ENCODE measurements at regions not wholly inside any gene's neighbourhood (a gene's known extent, or its start where the extent isn't known, plus 50 kb on each side); places are given as distances from the start of the nearest gene placed in this dataset.

DNA sequence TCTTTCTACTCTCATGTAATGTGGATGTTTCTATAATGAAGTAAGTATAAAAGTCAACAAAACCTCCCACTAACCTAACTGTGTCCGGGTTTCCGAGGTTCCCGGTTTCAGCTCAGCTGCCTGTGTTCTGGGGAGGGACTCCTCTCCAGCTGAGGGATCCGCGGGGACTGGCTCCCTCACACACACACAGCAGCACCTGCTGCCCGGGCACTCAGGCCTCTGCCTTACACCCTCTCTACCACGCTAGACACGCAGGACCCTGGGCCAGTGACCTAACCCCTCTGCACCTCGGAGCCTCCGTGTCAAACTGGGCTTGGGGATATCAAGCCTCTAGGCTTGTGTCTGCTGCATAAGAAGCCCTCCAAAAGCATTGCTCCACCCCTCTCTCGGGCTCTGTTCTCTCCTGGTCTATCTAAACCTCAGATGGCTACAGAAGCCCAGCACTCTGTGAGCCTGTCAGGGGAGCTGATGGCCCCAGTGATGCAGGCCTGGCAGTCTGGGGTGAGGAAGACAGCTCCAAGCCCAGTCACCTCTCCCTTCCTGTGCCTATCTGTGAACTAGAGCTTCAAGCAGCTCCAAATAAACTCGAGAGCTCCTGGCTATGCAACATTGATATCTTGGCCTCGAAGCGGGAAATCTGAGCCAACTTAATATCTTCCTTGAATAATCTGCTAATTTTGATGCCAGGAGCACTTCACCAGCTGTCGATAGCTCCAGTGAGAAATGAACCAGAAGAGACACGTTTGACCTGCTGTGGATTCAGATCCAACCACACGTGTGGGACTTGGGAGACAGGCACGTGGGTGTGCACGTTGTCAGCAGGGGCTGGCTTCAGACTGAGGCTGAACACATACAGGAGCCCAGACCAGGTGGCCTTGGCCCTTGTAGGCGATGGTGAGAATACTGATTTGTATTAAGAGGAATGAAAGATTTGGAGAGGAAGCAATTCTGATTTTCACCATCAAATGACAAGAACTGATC, 232.7 kb upstream of the B3GAT1 start:
- Histone ChIP-seq H3K4me3 (no peak overlapping the region), H3K9me3 (replicated peaks; ENCODE audit: control insufficient read depth, insufficient read depth, low read depth, low read length) (no peaks in the 10 kb centered on the region), H3K36me3 (ENCODE audit: control insufficient read depth, insufficient read depth, low read length) (no peaks in the 10 kb centered on the region), H2AFZ (ENCODE audit: low read depth, low read length) (no peak overlapping the region), H3K4me2 (ENCODE audit: insufficient read depth, low read length) (no peak overlapping the region), H4K20me1 (replicated peaks; ENCODE audit: control insufficient read depth, insufficient read depth, low read length) (0 out of 2 replicates have a peak, but pooled peaks cover 12% of the 10 kb centered on the region), H3K27me3 (ENCODE audit: control insufficient read depth in 2 of 2, insufficient read depth in 2 of 2, low read length in 2 of 2) (peaks cover 0 to 54% of the 10 kb centered on the region in 2 experiments; a peak in 4 of 5 replicates), H3K4me1 (replicated peaks in 1 of 2; ENCODE audit: control insufficient read depth in 2 of 2, insufficient read depth in 2 of 2, low read length in 2 of 2) (no peaks in the 10 kb centered on the region), H3K27ac (ENCODE audit: extremely low read depth, low read depth, low read length) (no peak overlapping the region), H3K9ac (ENCODE audit: insufficient read depth in 1 of 2, low read depth in 2 of 2, low read length in 2 of 2) (no peak overlapping the region), H3K79me2 (ENCODE audit: control insufficient read depth, insufficient read depth, low read length) (no peaks in the 10 kb centered on the region), H3K9me1 (ENCODE audit: control insufficient read depth, insufficient read depth, low read length) (no peaks in the 10 kb centered on the region)
- no peak for ATAC-seq
- TF ChIP-seq TEAD4 (IDR thresholded peaks at IDR 0.05; ENCODE audit: low read length) (no peak), TEAD4 (CRISPR knock-in tag; IDR thresholded peaks at IDR 0.05; ENCODE audit: borderline replicate concordance) (no peak), ZC3H11A (IDR thresholded peaks at IDR 0.05; ENCODE audit: low read depth, low read length) (no peak), RCOR1 (IDR thresholded peaks at IDR 0.05; ENCODE audit: borderline replicate concordance in 1 of 2, low read depth in 2 of 2, low read length in 2 of 2) (no peak), CHD1 (IDR thresholded peaks at IDR 0.05; ENCODE audit: low read length) (no peak), MAFF (IDR thresholded peaks at IDR 0.05; ENCODE audit: low read length) (no peak), IRF2 (CRISPR knock-in tag; IDR thresholded peaks at IDR 0.05) (no peak), PHF8 (IDR thresholded peaks at IDR 0.05; ENCODE audit: borderline replicate concordance, low read length) (no peak), FOXA3 (CRISPR knock-in tag; conservative IDR thresholded peaks at IDR 0.05 in 1 of 2, IDR thresholded peaks at IDR 0.05 in 1 of 2) (no peak), BHLHE40 (IDR thresholded peaks at IDR 0.05; ENCODE audit: low read length) (no peak), BRD9 (IDR thresholded peaks at IDR 0.05; ENCODE audit: low read depth, partially characterized antibody) (no peak), TAF9B (IDR thresholded peaks at IDR 0.05; ENCODE audit: partially characterized antibody) (no peak), ZFPM2 (CRISPR knock-in tag; IDR thresholded peaks at IDR 0.05) (no peak)
- TF ChIP-seq, protein P1, sequence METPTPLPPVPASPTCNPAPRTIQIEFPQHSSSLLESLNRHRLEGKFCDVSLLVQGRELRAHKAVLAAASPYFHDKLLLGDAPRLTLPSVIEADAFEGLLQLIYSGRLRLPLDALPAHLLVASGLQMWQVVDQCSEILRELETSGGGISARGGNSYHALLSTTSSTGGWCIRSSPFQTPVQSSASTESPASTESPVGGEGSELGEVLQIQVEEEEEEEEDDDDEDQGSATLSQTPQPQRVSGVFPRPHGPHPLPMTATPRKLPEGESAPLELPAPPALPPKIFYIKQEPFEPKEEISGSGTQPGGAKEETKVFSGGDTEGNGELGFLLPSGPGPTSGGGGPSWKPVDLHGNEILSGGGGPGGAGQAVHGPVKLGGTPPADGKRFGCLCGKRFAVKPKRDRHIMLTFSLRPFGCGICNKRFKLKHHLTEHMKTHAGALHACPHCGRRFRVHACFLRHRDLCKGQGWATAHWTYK (CRISPR knock-in tag; IDR thresholded peaks at IDR 0.05) = no peak
- TF ChIP-seq, protein P2, sequence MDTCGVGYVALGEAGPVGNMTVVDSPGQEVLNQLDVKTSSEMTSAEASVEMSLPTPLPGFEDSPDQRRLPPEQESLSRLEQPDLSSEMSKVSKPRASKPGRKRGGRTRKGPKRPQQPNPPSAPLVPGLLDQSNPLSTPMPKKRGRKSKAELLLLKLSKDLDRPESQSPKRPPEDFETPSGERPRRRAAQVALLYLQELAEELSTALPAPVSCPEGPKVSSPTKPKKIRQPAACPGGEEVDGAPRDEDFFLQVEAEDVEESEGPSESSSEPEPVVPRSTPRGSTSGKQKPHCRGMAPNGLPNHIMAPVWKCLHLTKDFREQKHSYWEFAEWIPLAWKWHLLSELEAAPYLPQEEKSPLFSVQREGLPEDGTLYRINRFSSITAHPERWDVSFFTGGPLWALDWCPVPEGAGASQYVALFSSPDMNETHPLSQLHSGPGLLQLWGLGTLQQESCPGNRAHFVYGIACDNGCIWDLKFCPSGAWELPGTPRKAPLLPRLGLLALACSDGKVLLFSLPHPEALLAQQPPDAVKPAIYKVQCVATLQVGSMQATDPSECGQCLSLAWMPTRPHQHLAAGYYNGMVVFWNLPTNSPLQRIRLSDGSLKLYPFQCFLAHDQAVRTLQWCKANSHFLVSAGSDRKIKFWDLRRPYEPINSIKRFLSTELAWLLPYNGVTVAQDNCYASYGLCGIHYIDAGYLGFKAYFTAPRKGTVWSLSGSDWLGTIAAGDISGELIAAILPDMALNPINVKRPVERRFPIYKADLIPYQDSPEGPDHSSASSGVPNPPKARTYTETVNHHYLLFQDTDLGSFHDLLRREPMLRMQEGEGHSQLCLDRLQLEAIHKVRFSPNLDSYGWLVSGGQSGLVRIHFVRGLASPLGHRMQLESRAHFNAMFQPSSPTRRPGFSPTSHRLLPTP (IDR thresholded peaks at IDR 0.05; ENCODE audit: borderline replicate concordance, extremely low read depth, insufficient read length) = no peak
- TF ChIP-seq, protein P3, sequence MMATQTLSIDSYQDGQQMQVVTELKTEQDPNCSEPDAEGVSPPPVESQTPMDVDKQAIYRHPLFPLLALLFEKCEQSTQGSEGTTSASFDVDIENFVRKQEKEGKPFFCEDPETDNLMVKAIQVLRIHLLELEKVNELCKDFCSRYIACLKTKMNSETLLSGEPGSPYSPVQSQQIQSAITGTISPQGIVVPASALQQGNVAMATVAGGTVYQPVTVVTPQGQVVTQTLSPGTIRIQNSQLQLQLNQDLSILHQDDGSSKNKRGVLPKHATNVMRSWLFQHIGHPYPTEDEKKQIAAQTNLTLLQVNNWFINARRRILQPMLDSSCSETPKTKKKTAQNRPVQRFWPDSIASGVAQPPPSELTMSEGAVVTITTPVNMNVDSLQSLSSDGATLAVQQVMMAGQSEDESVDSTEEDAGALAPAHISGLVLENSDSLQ (IDR thresholded peaks at IDR 0.05) = no peak
- no peak for DNase-seq (ENCODE audit: extremely low read depth in 1 of 4, low spot score in 3 of 4)
- in situ Hi-C loops (cut with MboI) = no loop called here
- ChIA-PET CTCF (ENCODE audit: low intra/inter-chr PET ratio) (no interaction called here), POLR2A (no interaction called here)
- whole genome bisulfite sequencing (ENCODE audit: insufficient coverage, low coverage, missing lambda C conversion rate) = 0% methylated on average over 18 of the region's 20 CpGs
- intact Hi-C loops (cut with micrococcal nuclease) = no loop called here
- no TSS peak for BruUV-seq (replicated peaks)
- no peak for FAIRE-seq
